ENCODE measurements at regions not wholly inside any gene's neighbourhood (a gene's known extent, or its start where the extent isn't known, plus 50 kb on each side); places are given as distances from the start of the nearest gene placed in this dataset.

GRCh38 chr10:22795546-22795945 is 81.2 kb upstream of the PIP4K2A start:
- no peak for TF ChIP-seq CTCF (IDR thresholded peaks at IDR 0.05)
- TF ChIP-seq EZH2 (IDR thresholded peaks at IDR 0.05; ENCODE audit: borderline replicate concordance, insufficient read depth, low read depth, low read length, poor library complexity, severe bottlenecking), result no peak
